BLaER1 treated with 17β-estradiol and CSF1 and Interleukin-3, amounts not matched to agents 10 nM and 100 nM (cell line): ENCODE measurements at regions not wholly inside any gene's neighbourhood (a gene's known extent, or its start where the extent isn't known, plus 50 kb on each side); places are given as distances from the start of the nearest gene placed in this dataset.
"Not testable (repeated sequence)": the region's sequence is repeated elsewhere in the genome, so short reads cannot be mapped to it uniquely, and the experiment has no call there.

ENCODE experiments used
- H3K27ac ChIP-seq, 11 experiments: shearing (Covaris generic); formaldehyde crosslinking; 2 replicates each; pipeline ENCODE4 v1.8.1; 2022
- H3K27me3 ChIP-seq, 11 experiments: shearing (Covaris generic); formaldehyde crosslinking; 2 replicates each; pipeline ENCODE4 v1.8.1; 2022
- H3K36me3 ChIP-seq, 11 experiments: shearing (Covaris generic); formaldehyde crosslinking; 2 replicates each; pipeline ENCODE4 v1.8.1; 2022
- H3K4me1 ChIP-seq, 10 experiments: shearing (Covaris generic); formaldehyde crosslinking; 2 replicates each; pipeline ENCODE4 v1.8.1; 2022
- H3K4me2 ChIP-seq, 11 experiments: shearing (Covaris generic); formaldehyde crosslinking; 2 replicates each; pipeline ENCODE4 v1.8.1; 2022
- H3K4me3 ChIP-seq, 10 experiments: shearing (Covaris generic); formaldehyde crosslinking; 2 replicates each; pipeline ENCODE4 v1.8.1; 2022
- H3K9ac ChIP-seq, 11 experiments: shearing (Covaris generic); formaldehyde crosslinking; 2 replicates each; pipeline ENCODE4 v1.8.1; 2022
- H3K9me3 ChIP-seq, 11 experiments: shearing (Covaris generic); formaldehyde crosslinking; replicated peaks in 1 of 11; 2 replicates each; pipeline ENCODE4 v1.8.1; 2022
- H4K20me1 ChIP-seq, 11 experiments: shearing (Covaris generic); formaldehyde crosslinking; 2 replicates each; pipeline ENCODE4 v1.8.1; 2022
- Cebpa-rat ChIP-seq, 11 experiments: shearing (Covaris generic); IDR thresholded peaks; 2 replicates each; pipeline ENCODE4 v1.8.1; 2022

DNA sequence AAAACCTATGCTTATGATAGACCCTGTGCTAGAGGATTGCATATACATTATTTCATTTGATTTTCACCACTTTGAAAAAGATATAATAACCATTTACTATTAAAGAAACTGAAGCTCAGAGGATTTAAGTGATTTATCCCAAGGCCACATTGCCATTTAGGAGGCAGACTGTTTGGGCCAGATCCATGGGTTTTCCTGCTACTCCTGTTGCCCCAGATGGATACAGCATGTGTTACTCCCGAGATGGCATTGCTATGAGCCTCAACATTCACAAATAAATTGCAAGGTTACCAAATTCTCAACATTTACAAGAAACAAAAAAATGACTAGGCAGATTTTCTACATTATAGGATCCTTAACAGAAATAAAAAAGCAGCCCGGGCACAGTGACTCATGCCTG lies 322.1 kb upstream of the SOX9 start:
- no peaks in the 10 kb centered on the region for H3K27me3 ChIP-seq
- no peak for TF ChIP-seq Cebpa-rat (IDR thresholded peaks at IDR 0.05)

DNA sequence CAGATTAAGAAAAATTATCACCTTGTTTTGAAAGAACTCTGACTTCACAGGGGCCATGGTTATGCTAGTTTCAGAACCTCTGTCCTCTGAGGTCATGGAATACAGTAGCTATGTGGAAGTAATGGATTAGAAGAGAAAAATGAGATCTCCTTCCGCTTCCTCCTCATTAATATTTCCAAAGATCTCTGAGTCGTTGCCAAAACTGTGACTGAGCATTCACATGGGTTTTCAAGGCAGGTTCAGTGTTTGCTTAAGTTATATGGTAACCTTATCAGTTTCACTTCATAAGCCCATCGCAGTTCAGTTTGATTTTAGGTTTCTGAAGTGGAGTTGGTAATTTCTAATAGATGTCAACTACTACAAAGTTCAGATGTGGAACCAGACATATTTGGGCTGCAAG lies 321.2 kb upstream of the SOX9 start:
- Histone ChIP-seq H3K9me3 (no peaks in the 10 kb centered on the region), H3K4me1 (no peaks in the 10 kb centered on the region), H3K9ac (no peak overlapping the region), H4K20me1 (no peaks in the 10 kb centered on the region), H3K4me3 (no peak overlapping the region), H3K27me3 (no peaks in the 10 kb centered on the region), H3K36me3 (no peaks in the 10 kb centered on the region), H3K27ac (no peak overlapping the region), H3K4me2 (no peak overlapping the region)
- no peak for TF ChIP-seq Cebpa-rat (IDR thresholded peaks at IDR 0.05)

More for the DNA sequence above, 322.1 kb upstream of the SOX9 start:
- Histone ChIP-seq H4K20me1 (no peaks in the 10 kb centered on the region), H3K36me3 (no peaks in the 10 kb centered on the region), H3K4me2 (no peak overlapping the region), H3K27ac (no peak overlapping the region), H3K4me1 (no peaks in the 10 kb centered on the region), H3K4me3 (no peak overlapping the region), H3K9me3 (no peaks in the 10 kb centered on the region), H3K9ac (no peak overlapping the region)

- Histone ChIP-seq H3K27me3 (no peaks in the 10 kb centered on the region), H3K9ac (no peak overlapping the region), H3K4me2 (no peak overlapping the region), H3K36me3 (no peaks in the 10 kb centered on the region), H3K27ac (no peak overlapping the region), H3K9me3 (no peaks in the 10 kb centered on the region), H3K4me3 (no peak overlapping the region), H3K4me1 (no peaks in the 10 kb centered on the region), H4K20me1 (no peaks in the 10 kb centered on the region)
- no peak for TF ChIP-seq Cebpa-rat (IDR thresholded peaks at IDR 0.05)
Measured at GRCh38 chr17:71801301-71801700, 319.5 kb upstream of the SOX9 start.

DNA sequence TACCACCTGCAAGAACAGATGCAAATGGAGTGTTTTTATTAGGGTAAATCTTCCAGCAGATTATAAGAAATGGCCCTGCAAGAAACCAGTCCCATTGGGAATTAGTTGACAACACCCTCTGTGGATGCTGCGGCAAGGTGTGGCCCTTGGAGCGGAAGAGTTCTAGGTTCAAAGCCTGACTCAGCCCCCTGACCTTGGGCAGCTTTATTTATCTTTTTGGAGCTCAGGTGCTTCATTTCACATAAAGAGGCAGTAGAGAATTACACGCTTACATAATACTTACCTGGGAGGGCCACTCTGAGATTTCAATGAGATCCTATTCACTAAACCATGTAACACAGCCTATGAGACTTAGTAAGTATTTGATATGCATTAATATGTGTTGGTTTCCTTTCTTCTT lies 318.2 kb upstream of the SOX9 start:
- H3K27me3 ChIP-seq: no peaks in the 10 kb centered on the region
- H3K4me3 ChIP-seq: no peak overlapping the region
- TF ChIP-seq Cebpa-rat (IDR thresholded peaks at IDR 0.05): no peak
- H3K9me3 ChIP-seq: no peaks in the 10 kb centered on the region
- H4K20me1 ChIP-seq: no peaks in the 10 kb centered on the region
- no peaks in the 10 kb centered on the region for H3K4me1 ChIP-seq
- H3K4me2 ChIP-seq: no peak overlapping the region
- H3K27ac ChIP-seq: no peak overlapping the region
- no peaks in the 10 kb centered on the region for H3K36me3 ChIP-seq
- no peak overlapping the region for H3K9ac ChIP-seq

- H3K9me3 ChIP-seq: no peaks in the 10 kb centered on the region
- TF ChIP-seq Cebpa-rat (IDR thresholded peaks at IDR 0.05): no peak
- no peak overlapping the region for H3K9ac ChIP-seq
- H3K27ac ChIP-seq: no peak overlapping the region
- no peaks in the 10 kb centered on the region for H4K20me1 ChIP-seq
- H3K4me1 ChIP-seq: no peaks in the 10 kb centered on the region
- no peak overlapping the region for H3K4me2 ChIP-seq
- H3K4me3 ChIP-seq: no peak overlapping the region
- no peaks in the 10 kb centered on the region for H3K36me3 ChIP-seq
- H3K27me3 ChIP-seq: no peaks in the 10 kb centered on the region
Measured at GRCh38 chr17:71803656-71804284, 317.1 kb upstream of the SOX9 start.

DNA sequence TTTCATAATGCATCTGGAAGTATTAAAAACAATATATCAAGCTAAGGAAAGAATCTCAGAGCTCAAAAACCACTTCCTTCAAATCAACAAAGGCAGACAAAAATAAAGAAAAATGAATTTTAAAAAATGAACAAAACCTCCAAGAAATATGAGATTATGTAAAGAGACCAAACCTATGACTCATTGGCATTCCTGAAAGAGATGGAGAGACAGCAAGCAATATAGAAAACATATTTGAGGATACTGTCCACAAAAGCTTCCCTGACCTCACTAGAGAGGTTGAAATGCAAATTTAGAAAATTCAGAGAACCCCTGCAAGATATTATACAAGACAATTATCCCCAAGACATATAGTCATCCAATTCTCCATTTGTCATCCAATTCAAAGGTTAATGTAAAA lies 311.3 kb upstream of the SOX9 start:
- H4K20me1 ChIP-seq: no peaks in the 10 kb centered on the region
- no peak overlapping the region for H3K27ac ChIP-seq
- TF ChIP-seq Cebpa-rat (IDR thresholded peaks at IDR 0.05): no peak
- H3K36me3 ChIP-seq: no peaks in the 10 kb centered on the region
- no peaks in the 10 kb centered on the region for H3K4me1 ChIP-seq
- no peaks in the 10 kb centered on the region for H3K27me3 ChIP-seq
- no peak overlapping the region for H3K9ac ChIP-seq
- no peak overlapping the region for H3K4me3 ChIP-seq
- no peak overlapping the region for H3K4me2 ChIP-seq
- H3K9me3 ChIP-seq: no peaks in the 10 kb centered on the region

DNA sequence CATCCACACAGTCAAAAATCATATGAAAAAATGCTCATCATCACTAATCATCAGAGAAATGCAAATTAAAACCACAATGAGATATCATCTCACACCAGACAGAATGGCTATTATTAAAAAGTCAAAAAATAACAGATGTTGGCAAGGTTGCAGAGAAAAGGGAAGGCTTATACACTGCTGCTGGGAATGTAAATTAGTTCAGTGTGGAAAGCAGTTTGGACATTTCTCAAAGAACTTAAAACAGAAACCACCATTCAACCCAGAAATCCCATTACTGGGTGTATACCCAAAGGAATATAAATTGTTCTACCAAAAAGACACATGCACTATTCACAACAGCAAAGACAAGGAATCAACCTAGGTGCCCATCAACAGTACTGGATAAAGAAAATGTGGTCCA lies 307.0 kb upstream of the SOX9 start:
- H3K4me2 ChIP-seq, H3K9me3 ChIP-seq, H3K4me1 ChIP-seq, H3K27me3 ChIP-seq, H3K4me3 ChIP-seq, H4K20me1 ChIP-seq, H3K27ac ChIP-seq, H3K36me3 ChIP-seq, H3K9ac ChIP-seq: not testable (repeated sequence)

GRCh38 chr17:71821511-71821910 lies 299.3 kb upstream of the SOX9 start:
- Histone ChIP-seq H3K27me3 (no peaks in the 10 kb centered on the region), H3K9ac (no peak overlapping the region), H3K4me1 (no peaks in the 10 kb centered on the region), H3K36me3 (no peaks in the 10 kb centered on the region), H3K4me3 (no peak overlapping the region), H4K20me1 (no peaks in the 10 kb centered on the region), H3K27ac (no peak overlapping the region), H3K4me2 (no peak overlapping the region), H3K9me3 (no peaks in the 10 kb centered on the region)
- no peak for TF ChIP-seq Cebpa-rat (IDR thresholded peaks at IDR 0.05)

DNA sequence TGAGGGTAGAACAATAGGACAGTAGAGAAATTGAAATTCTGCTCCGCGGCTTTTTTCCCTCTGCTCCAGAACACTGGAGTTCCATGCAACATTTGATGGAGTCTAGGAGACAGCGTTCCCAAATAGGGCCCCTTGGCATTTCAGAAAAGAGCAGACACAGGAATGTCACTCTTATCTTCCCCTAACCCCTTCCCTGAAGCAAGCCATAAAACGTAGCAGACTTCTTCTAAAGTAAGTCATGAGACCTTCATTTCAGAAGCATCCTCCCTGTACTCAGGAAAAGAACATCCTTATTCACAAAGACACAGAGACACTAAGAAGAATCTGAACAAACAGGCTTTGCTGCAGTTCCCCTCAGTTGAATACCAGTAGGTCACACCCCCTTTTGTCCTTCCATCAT lies 296.1 kb upstream of the SOX9 start:
- no peaks in the 10 kb centered on the region for H3K4me1 ChIP-seq

GRCh38 chr17:71825687-71826086 lies 295.1 kb upstream of the SOX9 start:
- no peak overlapping the region for H3K9ac ChIP-seq

More for the DNA sequence above, 296.1 kb upstream of the SOX9 start:
- Histone ChIP-seq H3K9ac (no peak overlapping the region), H3K4me3 (no peak overlapping the region), H3K27me3 (no peaks in the 10 kb centered on the region), H3K36me3 (no peaks in the 10 kb centered on the region), H3K27ac (no peak overlapping the region), H4K20me1 (no peaks in the 10 kb centered on the region), H3K9me3 (no peaks in the 10 kb centered on the region), H3K4me2 (no peak overlapping the region)
- no peak for TF ChIP-seq Cebpa-rat (IDR thresholded peaks at IDR 0.05)

More at GRCh38 chr17:71825687-71826086, 295.1 kb upstream of the SOX9 start:
- Histone ChIP-seq H3K4me2 (no peak overlapping the region), H3K27ac (no peak overlapping the region), H3K4me3 (no peak overlapping the region), H4K20me1 (no peaks in the 10 kb centered on the region), H3K36me3 (no peaks in the 10 kb centered on the region), H3K27me3 (no peaks in the 10 kb centered on the region), H3K4me1 (no peaks in the 10 kb centered on the region), H3K9me3 (no peaks in the 10 kb centered on the region)
- no peak for TF ChIP-seq Cebpa-rat (IDR thresholded peaks at IDR 0.05)
